ENCODE measurements at regions not wholly inside any gene's neighbourhood (a gene's known extent, or its start where the extent isn't known, plus 50 kb on each side); places are given as distances from the start of the nearest gene placed in this dataset.

DNA sequence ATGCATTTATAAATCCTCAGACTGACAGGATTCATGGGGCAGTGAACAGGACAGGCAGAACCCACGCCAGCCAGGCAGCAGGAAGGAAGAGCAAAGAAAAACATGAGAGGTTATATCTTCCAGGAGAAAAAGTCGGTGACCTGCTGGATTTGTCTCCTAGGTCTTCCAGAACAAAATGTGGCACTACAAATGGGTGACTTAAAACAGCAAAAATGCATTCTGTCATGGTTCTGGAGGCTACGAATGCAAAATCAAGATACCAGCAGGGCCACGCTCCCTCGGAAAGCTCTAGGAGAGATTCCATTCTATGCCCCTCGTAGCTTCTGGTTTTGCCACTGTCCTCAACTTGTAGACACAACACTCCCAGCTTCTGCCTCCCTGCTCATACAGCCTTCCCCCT is 63.4 kb downstream of the PSMG1 start:
- TF ChIP-seq, protein P1, sequence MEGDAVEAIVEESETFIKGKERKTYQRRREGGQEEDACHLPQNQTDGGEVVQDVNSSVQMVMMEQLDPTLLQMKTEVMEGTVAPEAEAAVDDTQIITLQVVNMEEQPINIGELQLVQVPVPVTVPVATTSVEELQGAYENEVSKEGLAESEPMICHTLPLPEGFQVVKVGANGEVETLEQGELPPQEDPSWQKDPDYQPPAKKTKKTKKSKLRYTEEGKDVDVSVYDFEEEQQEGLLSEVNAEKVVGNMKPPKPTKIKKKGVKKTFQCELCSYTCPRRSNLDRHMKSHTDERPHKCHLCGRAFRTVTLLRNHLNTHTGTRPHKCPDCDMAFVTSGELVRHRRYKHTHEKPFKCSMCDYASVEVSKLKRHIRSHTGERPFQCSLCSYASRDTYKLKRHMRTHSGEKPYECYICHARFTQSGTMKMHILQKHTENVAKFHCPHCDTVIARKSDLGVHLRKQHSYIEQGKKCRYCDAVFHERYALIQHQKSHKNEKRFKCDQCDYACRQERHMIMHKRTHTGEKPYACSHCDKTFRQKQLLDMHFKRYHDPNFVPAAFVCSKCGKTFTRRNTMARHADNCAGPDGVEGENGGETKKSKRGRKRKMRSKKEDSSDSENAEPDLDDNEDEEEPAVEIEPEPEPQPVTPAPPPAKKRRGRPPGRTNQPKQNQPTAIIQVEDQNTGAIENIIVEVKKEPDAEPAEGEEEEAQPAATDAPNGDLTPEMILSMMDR (IDR thresholded peaks at IDR 0.05): no peak
- TF ChIP-seq POLR2AphosphoS5 (IDR thresholded peaks at IDR 0.05): no peak
- TF ChIP-seq POLR2A (IDR thresholded peaks at IDR 0.05): no peak

Data from upper lobe of left lung (tissue), 4 donors.